ENCODE measurements at regions not wholly inside any gene's neighbourhood (a gene's known extent, or its start where the extent isn't known, plus 50 kb on each side); places are given as distances from the start of the nearest gene placed in this dataset.

GRCh38 chr1:83015163-83015562 lies 983.8 kb downstream of the TTLL7 start:
- TF ChIP-seq, protein P1, sequence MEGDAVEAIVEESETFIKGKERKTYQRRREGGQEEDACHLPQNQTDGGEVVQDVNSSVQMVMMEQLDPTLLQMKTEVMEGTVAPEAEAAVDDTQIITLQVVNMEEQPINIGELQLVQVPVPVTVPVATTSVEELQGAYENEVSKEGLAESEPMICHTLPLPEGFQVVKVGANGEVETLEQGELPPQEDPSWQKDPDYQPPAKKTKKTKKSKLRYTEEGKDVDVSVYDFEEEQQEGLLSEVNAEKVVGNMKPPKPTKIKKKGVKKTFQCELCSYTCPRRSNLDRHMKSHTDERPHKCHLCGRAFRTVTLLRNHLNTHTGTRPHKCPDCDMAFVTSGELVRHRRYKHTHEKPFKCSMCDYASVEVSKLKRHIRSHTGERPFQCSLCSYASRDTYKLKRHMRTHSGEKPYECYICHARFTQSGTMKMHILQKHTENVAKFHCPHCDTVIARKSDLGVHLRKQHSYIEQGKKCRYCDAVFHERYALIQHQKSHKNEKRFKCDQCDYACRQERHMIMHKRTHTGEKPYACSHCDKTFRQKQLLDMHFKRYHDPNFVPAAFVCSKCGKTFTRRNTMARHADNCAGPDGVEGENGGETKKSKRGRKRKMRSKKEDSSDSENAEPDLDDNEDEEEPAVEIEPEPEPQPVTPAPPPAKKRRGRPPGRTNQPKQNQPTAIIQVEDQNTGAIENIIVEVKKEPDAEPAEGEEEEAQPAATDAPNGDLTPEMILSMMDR (IDR thresholded peaks at IDR 0.05), result no peak
- no peak for TF ChIP-seq POLR2A (IDR thresholded peaks at IDR 0.05)

All from uterus (tissue), 2 donors.